IMR-90 (cell line): ENCODE measurements at regions not wholly inside any gene's neighbourhood (a gene's known extent, or its start where the extent isn't known, plus 50 kb on each side); places are given as distances from the start of the nearest gene placed in this dataset.

Experiments
- ATAC-seq: fragments of 200-7000 bp; cut with Tn5 transposase; 2 replicates; pipeline ENCODE4 v1.9.1; 2020; ENCODE audit warnings: low read depth, mild to moderate bottlenecking, moderate library complexity
- BruUV-seq: library from RNA; stranded (reverse); fragments of 400-500 nt; replicated peaks from 2 replicates; lab custom pipeline; 2021; lab: Mats Ljungman, UMichigan
- CTCF ChIA-PET: fragments of 300-600 bp; formaldehyde crosslinking; extraction: SDS; loops from one replicate; lab custom pipeline; 2021; ENCODE audit warnings: antibody characterized with exemption; lab: Yijun Ruan, JAX
- POLR2A ChIA-PET: fragments of 300-600 bp; sonication (Branson Sonifier 250); formaldehyde crosslinking; loops from one replicate; lab custom pipeline; 2022; ENCODE audit warnings: antibody characterized with exemption; ENCODE audit not compliant: unreplicated experiment; lab: Charles Lee
- DNase-seq: peaks from one replicate; pipeline ENCODE4 v3.0.0; 2013
- H2AFZ ChIP-seq: replicated peaks from 2 replicates; pipeline ENCODE3; 2013; ENCODE audit warnings: low read length, mild to moderate bottlenecking; ENCODE audit not compliant: poor library complexity
- H2AK5ac ChIP-seq: 2 replicates; pipeline ENCODE4 v1.6.1; 2013; ENCODE audit warnings: low read depth, low read length, inconsistent platforms
- H2AK9ac ChIP-seq: replicated peaks from 2 replicates; pipeline ENCODE3; 2013; ENCODE audit warnings: mild to moderate bottlenecking, low read depth, low read length, moderate library complexity; ENCODE audit not compliant: poor library complexity
- H2BK120ac ChIP-seq: 2 replicates; pipeline ENCODE4 v1.6.1; 2013; ENCODE audit warnings: low read depth, low read length, inconsistent platforms
- H2BK15ac ChIP-seq: 3 replicates; pipeline ENCODE4 v1.6.1; 2013; ENCODE audit warnings: low read depth, low read length, inconsistent platforms
- H2BK20ac ChIP-seq: 2 replicates; pipeline ENCODE4 v1.6.1; 2013; ENCODE audit warnings: low read depth, mild to moderate bottlenecking, inconsistent platforms, low read length, moderate library complexity
- H2BK5ac ChIP-seq: 2 replicates; pipeline ENCODE4 v1.6.1; 2013; ENCODE audit warnings: mild to moderate bottlenecking, low read depth, low read length, inconsistent platforms; ENCODE audit not compliant: poor library complexity, severe bottlenecking
- H3K14ac ChIP-seq: replicated peaks from 2 replicates; pipeline ENCODE4 v1.6.1; 2013; ENCODE audit warnings: low read depth, low read length, inconsistent platforms
- H3K18ac ChIP-seq: 2 replicates; pipeline ENCODE4 v1.6.1; 2013; ENCODE audit warnings: low read depth, low read length, control low read depth
- H3K23ac ChIP-seq: 2 replicates; pipeline ENCODE4 v1.6.1; 2013; ENCODE audit warnings: low read depth, low read length, inconsistent platforms
- H3K27ac ChIP-seq: 2 replicates; pipeline ENCODE4 v1.5.1; 2013; ENCODE audit warnings: mild to moderate bottlenecking, control low read depth, low read length; ENCODE audit not compliant: insufficient read depth
- H3K27me3 ChIP-seq: 2 replicates; pipeline ENCODE4 v1.6.1; 2013; ENCODE audit warnings: low read length; ENCODE audit not compliant: control insufficient read depth, insufficient read depth
- H3K36me3 ChIP-seq: 2 replicates; pipeline ENCODE4 v1.6.1; 2013; ENCODE audit warnings: low read length, mixed read lengths; ENCODE audit not compliant: control insufficient read depth, insufficient read depth
- H3K4ac ChIP-seq: 2 replicates; pipeline ENCODE4 v1.6.1; 2013; ENCODE audit warnings: low read depth, low read length, inconsistent platforms
- H3K4me1 ChIP-seq: 2 replicates; pipeline ENCODE4 v1.6.1; 2013; ENCODE audit warnings: low read length, mixed read lengths; ENCODE audit not compliant: control insufficient read depth, insufficient read depth
- H3K4me2 ChIP-seq: 2 replicates; pipeline ENCODE4 v1.6.1; 2013; ENCODE audit warnings: low read depth, mild to moderate bottlenecking, control low read depth, low read length, moderate library complexity
- H3K4me3 ChIP-seq: 2 replicates; pipeline ENCODE4 v1.5.1; 2013; ENCODE audit warnings: low read depth, mild to moderate bottlenecking, control low read depth, low read length, moderate library complexity; ENCODE audit not compliant: insufficient read depth
- H3K56ac ChIP-seq: 2 replicates; pipeline ENCODE4 v1.6.1; 2013; ENCODE audit warnings: low read length, inconsistent platforms; ENCODE audit not compliant: insufficient read depth; ENCODE audit errors: extremely low read depth
- H3K79me1 ChIP-seq, 2 experiments: 2 replicates each; pipeline ENCODE4 v1.6.1; 2013; ENCODE audit warnings: low read length in 2 of 2, inconsistent platforms in 1 of 2, low read depth in 1 of 2
- H3K9ac ChIP-seq: 2 replicates; pipeline ENCODE4 v1.6.1; 2013; ENCODE audit warnings: low read depth, low read length, control low read depth
- H3K9me1 ChIP-seq: 2 replicates; pipeline ENCODE4 v1.6.1; 2013; ENCODE audit warnings: low read length, inconsistent platforms; ENCODE audit not compliant: insufficient read depth
- H3K9me3 ChIP-seq: 2 replicates; pipeline ENCODE4 v1.6.1; 2013; ENCODE audit warnings: low read length; ENCODE audit not compliant: control insufficient read depth, insufficient read depth
- H4K20me1 ChIP-seq: 2 replicates; pipeline ENCODE4 v1.6.1; 2013; ENCODE audit warnings: low read length, inconsistent platforms; ENCODE audit not compliant: insufficient read depth
- H4K5ac ChIP-seq: 2 replicates; pipeline ENCODE4 v1.6.1; 2013; ENCODE audit warnings: mild to moderate bottlenecking, low read depth, low read length, control low read depth
- H4K8ac ChIP-seq, 2 experiments: 2 replicates each; pipeline ENCODE4 v1.6.1; 2013; ENCODE audit warnings: low read depth in 2 of 2, low read length in 2 of 2, control low read depth in 1 of 2, inconsistent platforms in 1 of 2
- H4K91ac ChIP-seq: 2 replicates; pipeline ENCODE4 v1.6.1; 2013; ENCODE audit warnings: low read depth, low read length, inconsistent platforms; ENCODE audit not compliant: insufficient read depth
- CEBPB ChIP-seq: IDR thresholded peaks from 2 replicates; pipeline ENCODE4 v1.6.1; 2012; ENCODE audit warnings: low read depth, low read length, improper control_type of control experiment
- FOS ChIP-seq: fragments of 150-350 bp; IDR thresholded peaks from 2 replicates; pipeline ENCODE4 v1.6.1; 2016; ENCODE audit warnings: low read depth, low read length
- MAZ ChIP-seq: IDR thresholded peaks from 2 replicates; pipeline ENCODE4 v1.6.1; 2012; ENCODE audit warnings: low read depth, mild to moderate bottlenecking, low read length, improper control_type of control experiment, moderate library complexity, borderline replicate concordance
- MXI1 ChIP-seq: IDR thresholded peaks from 2 replicates; pipeline ENCODE4 v1.6.1; 2012; ENCODE audit warnings: low read depth, mild to moderate bottlenecking, low read length, moderate library complexity, borderline replicate concordance
- POLR2A ChIP-seq: IDR thresholded peaks from 2 replicates; pipeline ENCODE4 v1.6.1; 2012; ENCODE audit warnings: mild to moderate bottlenecking, low read depth, low read length
- RCOR1 ChIP-seq: IDR thresholded peaks from 2 replicates; pipeline ENCODE4 v1.6.1; 2012; ENCODE audit warnings: mild to moderate bottlenecking, low read length, improper control_type of control experiment; ENCODE audit not compliant: insufficient replicate concordance
- RFX5 ChIP-seq: IDR thresholded peaks from 2 replicates; pipeline ENCODE4 v1.8.0; 2012; ENCODE audit warnings: low read depth, mild to moderate bottlenecking, low read length, moderate library complexity
- SMC3 ChIP-seq: fragments of 150-350 bp; IDR thresholded peaks from 2 replicates; pipeline ENCODE4 v1.6.1; 2016; ENCODE audit warnings: low read depth, mild to moderate bottlenecking, antibody characterized with exemption, low read length, moderate library complexity
- USF2 ChIP-seq: fragments of 150-350 bp; IDR thresholded peaks from 2 replicates; pipeline ENCODE4 v1.6.1; 2017; ENCODE audit warnings: mild to moderate bottlenecking, antibody characterized with exemption, low read length, low read depth
- WGBS, 2 experiments: methylation state at CpG; one replicate each; pipeline versions ENCODE4 v1.1.5 to v1.1.7; 2013; ENCODE audit warnings: missing lambda C conversion rate in 2 of 2; ENCODE audit not compliant: insufficient read length in 1 of 2; ENCODE audit errors: extremely low coverage in 2 of 2; 5-methylcytosine and 5-hydroxymethylcytosine counted together
- dilution Hi-C: fragments of 300-500 bp; cut with HindIII; formaldehyde crosslinking; loops from one replicate; pipeline ENCODE4 v1.14.3; 2018; ENCODE audit warnings: low sequenced_read_pairs; ENCODE audit not compliant: unreplicated experiment
- in situ Hi-C: fragments of 300-500 bp; cut with MboI; formaldehyde crosslinking; loops from 3 replicates; pipeline ENCODE4 v1.14.3; 2019; ENCODE audit warnings: low sequenced_read_pairs, inconsistent platforms, mixed read lengths
- intact Hi-C: fragments of 100-400 bp; cut with micrococcal nuclease; formaldehyde crosslinking; loops from 2 replicates; pipeline ENCODE4 v1.10.0; 2022

GRCh38 chr11:131284041-131284440 lies 86.4 kb upstream of the NTM start:
- no peak for ATAC-seq
- no peak overlapping the region for H3K23ac ChIP-seq
- H3K18ac ChIP-seq = no peak overlapping the region
- H3K27ac ChIP-seq = no peak overlapping the region
- in situ Hi-C loops (no loop called here), intact Hi-C loops (no loop called here), dilution Hi-C loops (no loop called here)
- no peaks in the 10 kb centered on the region for H3K9me3 ChIP-seq
- no peaks in the 10 kb centered on the region for H3K79me1 ChIP-seq
- WGBS, 2 experiments = no CpG with 5 or more reads among the region's 6 CpGs
- H3K4me1 ChIP-seq = no peaks in the 10 kb centered on the region
- CTCF ChIA-PET = no interaction called here
- H2BK20ac ChIP-seq = no peak overlapping the region
- H2BK15ac ChIP-seq = no peak overlapping the region
- no peak overlapping the region for H3K14ac ChIP-seq
- no peak overlapping the region for H3K4me3 ChIP-seq
- H4K20me1 ChIP-seq = no peaks in the 10 kb centered on the region
- H4K91ac ChIP-seq = no peak overlapping the region
- no peak overlapping the region for H4K5ac ChIP-seq
- H3K36me3 ChIP-seq = no peaks in the 10 kb centered on the region
- no peak overlapping the region for H2BK5ac ChIP-seq
- no peak overlapping the region for H2BK120ac ChIP-seq
- H3K4ac ChIP-seq = no peak overlapping the region
- H3K4me2 ChIP-seq = no peak overlapping the region
- H2AK9ac ChIP-seq = no peak overlapping the region
- TF ChIP-seq RFX5 (no peak), POLR2A (no peak), CEBPB (no peak), USF2 (no peak), FOS (no peak), MAZ (no peak), RCOR1 (no peak), SMC3 (no peak), MXI1 (no peak)
- no peaks in the 10 kb centered on the region for H3K9me1 ChIP-seq
- POLR2A ChIA-PET = no interaction called here
- no peak for DNase-seq
- H2AFZ ChIP-seq = no peak overlapping the region
- no TSS peak for BruUV-seq
- H3K27me3 ChIP-seq = no peaks in the 10 kb centered on the region
- no peak overlapping the region for H3K9ac ChIP-seq
- no peak overlapping the region for H3K56ac ChIP-seq
- H4K8ac ChIP-seq = no peak overlapping the region
- no peak overlapping the region for H2AK5ac ChIP-seq
